ENCODE measurements at regions not wholly inside any gene's neighbourhood (a gene's known extent, or its start where the extent isn't known, plus 50 kb on each side); places are given as distances from the start of the nearest gene placed in this dataset.
A peak's percentile ranks its signal among the peaks of the same experiment; 100 is the strongest.

DNA sequence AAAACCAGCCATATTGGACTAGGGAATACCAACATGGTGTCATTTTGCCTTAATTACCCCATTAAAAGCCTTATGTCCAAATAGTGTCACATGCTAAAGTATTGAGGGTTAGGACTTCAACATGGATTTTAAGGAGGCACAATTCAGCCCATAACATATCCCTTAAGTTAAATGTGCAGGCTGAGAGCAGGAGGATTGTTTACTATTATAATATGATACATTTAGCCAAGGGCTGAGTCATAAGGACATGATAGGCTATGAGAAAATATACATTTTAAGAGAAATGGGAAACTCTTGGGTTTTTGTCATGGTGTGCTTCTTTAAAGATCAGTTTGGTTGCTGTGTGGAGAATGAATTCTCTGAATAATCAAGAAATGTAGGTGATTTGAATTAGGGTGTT, 136.8 kb downstream of the RDH14 start:
- no peak for DNase-seq

DNA sequence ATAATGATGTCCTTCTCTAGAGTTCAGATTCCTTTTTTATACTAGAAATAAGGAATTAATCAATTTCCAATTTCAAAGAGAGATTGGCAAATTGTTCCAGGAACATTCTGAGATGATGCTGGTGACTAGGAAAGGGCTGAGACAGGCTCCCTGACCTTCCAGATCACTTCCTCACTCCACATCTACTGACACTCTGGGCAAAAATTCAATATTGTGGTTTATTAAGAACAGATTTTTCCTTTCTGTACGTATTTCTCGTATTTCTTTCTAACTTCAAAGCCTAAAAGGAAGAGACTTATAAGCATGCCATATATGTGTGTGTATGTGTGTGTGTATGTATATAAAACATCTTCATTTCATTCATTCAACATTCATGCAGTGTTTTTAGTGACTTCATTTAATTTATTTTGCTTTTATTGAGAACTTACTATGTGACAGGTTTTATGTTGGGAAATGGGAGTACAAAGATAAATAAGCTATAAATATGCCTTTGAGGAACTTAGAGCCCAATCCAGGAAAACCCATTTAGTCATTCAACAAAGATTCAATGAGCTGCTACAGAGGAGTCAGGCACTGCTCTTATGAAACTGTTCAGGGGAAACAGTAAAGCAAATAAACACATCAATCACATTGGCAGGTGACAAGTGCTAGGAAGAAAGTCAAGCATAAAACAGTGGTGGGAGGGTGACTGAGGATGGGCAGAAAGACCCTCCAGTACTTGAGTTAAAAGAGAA, 137.9 kb downstream of the RDH14 start:
- peak; percentile 41 for DNase-seq

DNA sequence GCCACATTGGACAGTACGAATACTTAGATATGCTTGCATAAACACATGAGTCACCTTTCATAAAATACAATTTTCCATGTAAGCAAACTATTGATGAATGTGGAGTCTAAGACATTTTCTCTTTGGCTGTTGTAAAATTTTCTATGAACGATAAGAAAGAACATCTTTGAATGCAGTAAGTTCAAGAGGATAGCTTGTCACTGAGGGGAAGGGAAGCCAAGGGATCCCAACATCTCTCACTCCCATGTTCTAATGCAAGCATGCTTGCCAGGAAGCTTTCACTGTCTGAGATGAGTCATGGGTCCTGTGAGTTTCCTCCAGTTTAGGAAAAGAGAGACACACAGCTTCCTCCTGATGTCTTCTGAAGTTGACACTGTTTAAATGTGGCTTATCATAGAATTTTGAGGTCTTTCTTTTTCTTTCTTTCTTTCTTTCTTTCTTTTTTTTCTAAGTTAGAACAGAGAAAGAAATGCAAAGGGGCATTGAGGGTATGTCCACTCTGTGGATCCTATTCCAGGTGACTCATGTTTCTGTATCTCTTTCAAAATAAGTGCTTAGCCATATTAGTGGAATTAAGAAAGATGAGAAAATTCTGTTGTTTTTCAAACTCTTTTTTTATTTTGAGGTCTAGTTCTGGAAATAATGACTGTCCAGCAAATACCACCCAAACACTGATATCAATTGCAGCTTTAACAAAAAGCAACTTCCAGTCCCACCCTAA, 146.6 kb downstream of the RDH14 start:
- DNase-seq, result peak; percentile 77

DNA sequence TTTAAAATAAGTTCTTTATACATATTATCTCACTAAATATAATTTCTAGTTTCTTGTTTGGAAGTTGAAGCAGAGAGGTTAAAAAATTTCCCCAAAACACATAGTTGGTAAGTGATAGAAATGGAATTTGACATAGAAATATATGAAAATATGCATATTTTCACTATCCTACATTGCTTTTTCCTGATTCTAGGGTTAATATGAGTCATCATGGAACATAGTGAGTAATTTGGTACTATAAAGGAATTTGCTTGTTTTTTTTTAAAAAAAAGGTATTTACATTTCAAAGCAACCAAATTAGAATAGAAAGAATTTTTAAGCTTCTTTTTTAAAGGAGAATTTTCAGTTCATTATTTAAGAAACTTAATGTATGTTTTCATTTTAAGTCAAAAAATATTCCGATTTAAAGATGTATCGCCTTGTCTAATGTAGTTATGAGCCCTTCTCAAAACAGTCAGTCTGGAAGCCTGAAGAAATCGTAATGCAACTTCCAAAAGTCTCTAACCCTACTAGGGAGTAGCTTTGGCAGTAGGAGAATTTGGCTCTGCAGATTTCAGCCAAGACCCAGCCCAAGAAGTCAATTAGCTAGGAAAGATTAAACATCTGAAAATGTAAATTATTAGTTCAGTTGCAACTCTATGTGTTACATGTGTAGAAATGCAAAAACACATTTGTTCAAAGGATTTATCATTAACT, 147.3 kb downstream of the RDH14 start:
- peak; percentile 77 for DNase-seq

DNA sequence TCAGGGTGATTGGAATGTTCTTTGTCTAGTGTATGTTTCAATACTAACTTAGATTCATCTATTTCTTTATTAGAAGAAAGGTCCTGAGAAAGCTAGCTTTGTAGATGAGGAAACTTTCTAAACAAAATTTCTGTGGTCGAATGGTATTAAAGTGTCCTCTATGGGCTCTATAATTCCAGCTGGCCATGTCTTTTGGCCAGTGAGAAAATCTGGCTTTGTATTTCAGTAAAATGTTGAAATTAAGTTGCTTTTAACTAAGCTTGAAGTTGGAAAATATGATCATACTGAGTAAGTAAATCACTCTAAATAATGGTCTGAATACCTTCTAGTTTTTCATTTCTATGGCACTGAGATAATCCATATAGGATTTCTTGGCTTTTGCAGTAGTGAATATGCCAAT, 148.8 kb downstream of the RDH14 start:
- DNase-seq, result no peak

DNA sequence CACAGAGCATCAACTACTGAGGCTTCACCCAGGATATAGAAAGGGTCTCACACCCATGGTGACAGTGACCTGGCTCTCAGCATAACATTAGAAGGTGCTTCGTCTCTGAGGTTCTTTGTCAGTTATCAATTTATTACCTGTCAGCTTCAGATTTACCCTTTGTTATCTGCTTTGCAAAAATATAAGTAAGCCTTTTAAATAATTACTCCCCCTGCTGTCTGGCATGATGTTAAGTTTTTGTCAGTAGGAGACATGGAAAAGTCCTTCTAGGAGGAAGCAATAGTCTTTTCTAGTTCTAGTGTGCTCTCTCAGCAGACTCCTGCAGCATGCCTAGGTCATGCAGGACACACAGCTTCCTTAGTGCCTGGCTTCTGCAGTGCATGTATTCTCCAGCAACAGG, 149.9 kb downstream of the RDH14 start:
- DNase-seq, result no peak

DNA sequence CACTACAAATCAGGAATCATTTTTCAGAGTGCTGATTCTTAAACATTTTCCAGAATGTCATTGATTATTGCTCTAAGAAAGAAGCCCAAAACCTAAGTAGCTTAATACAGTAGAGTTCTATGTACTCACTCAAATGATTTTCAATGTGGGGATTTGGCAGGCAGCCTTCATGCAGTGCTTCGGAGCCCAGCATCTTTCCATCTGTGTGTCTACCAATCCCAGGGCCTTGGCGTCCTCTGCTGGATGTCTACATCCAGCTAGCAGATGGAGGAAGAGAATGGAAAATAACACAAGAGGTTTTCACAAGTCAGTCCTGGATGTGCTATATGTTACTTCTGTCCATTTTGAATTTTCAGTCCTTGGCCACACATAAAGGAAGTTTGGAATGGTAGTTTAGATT, 151.8 kb downstream of the RDH14 start:
- DNase-seq, result peak; percentile 41

DNA sequence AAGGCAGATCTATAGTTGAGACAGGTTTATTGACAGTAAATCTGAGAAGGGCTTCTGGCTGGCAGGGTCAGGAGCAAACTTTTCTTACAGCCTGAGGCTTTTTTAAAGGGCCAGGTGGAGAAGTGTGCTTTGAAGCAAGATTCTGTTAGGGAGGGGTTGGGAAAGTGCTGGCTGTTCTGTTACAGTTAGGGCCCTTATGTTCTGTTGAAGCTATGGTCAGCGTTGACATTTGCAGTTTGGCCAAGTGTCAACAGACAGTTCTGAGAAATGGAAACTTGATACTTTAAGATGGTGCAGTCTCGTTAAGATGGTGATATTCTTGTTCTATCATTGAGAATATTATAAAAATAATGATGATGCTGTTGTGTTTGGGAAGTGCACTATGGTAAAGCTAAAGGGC, 154.2 kb downstream of the RDH14 start:
- DNase-seq, result no peak

DNA sequence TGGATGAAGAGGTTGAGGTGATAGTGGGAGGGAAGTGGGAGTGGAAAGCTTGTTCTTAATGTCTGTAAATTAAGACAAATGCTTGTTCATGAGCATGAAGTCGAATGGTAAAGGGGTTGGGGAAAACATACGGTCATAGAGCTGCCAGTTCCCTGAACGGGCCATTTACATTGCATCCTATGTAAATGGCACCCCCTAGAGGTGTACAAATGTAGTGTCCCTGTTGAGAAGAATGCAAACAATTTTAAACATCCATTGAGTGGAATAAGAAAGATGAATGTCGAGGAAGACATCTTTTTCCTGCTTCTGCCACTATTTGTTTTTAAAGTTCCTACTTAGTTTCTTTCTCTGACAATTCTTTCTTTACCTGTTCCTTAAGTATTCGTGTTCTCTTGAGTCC, 155.7 kb downstream of the RDH14 start:
- DNase-seq, result peak; percentile 71

DNA sequence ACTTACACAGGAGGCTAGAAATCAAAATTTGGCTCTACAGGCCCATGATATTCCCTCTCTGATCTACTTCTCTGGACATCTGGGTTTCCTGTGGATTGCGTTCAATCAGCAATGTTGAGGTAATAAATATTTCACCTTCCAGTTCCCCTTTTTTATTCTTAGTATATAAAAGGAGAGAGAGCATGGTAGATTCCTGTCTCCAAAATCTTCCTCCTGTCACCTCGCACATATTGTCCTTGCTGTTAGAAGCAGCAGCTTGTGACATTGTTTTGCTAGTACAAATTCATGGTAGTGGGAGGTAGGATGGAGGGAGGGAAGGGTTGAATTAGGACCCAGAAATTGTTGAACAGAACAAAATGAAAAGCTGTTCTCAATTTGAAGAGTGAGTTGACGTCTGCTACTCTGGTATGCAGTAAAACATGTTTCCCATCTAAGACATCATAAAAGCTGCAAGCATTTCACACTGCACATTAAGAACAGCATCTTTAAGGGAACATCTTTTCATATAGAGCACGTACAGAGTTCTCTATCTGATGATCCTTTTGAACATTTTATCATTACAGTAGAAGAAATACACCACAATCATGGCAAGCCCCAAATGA, 156.4 kb downstream of the RDH14 start:
- peak; percentile 92 for DNase-seq

DNA sequence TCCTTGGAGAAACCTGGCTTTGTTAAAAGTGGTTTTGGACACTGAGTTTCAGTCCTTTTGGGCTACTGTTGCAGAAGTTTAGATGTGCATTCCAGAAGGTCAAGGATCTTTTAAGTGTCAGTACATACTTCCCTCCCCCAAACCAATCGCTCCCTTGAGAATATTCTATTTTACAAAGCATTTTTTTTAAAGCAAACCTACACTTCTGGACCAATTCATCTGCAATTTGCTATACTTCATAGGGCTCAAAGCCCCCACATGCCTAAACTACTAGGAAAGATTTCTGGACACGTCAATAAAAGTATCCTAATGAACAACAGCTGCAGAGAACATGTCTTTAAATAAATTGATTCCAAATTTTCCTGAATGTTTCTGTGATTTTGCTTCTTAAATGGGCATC, 157.6 kb downstream of the RDH14 start:
- peak; percentile 70 for DNase-seq

DNA sequence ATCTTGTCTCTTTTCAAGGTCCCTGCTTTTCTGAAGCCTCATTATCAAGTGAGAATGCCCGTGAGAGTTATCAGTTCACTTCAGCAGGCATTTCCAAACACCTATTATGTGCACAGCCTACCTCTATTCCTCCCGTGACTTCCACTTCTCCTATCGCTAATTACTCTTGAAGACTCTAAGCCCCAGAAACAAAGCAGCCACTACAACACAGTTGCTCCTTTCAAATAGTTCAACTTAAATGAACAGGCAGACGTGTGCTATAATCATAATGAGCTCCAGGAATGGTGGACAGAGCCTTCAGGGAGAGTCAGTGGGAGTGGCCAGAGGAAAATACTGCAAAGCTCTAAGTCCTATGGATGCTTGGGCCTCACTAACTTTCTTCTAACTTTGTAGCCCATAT, 159.0 kb downstream of the RDH14 start:
- no peak for DNase-seq

DNA sequence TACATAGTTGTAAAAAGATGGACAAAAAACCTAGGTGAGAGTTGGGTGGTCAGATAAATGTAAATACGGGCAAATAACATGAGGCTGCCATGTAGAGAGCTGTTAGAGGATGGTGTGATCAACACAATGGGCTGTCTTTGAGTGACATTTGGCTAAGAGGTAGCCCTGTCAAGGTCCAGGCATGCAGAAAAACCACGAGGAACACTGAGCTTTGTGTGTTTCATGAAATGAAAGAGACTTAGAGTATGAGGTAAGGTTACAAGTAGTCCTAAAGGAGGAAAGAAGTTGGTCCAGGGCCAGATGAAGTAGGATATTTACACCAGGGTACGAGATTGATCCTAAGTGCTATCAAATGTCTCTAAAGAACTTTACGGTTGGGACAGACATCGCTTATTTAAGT, 160.9 kb downstream of the RDH14 start:
- DNase-seq, result no peak

DNA sequence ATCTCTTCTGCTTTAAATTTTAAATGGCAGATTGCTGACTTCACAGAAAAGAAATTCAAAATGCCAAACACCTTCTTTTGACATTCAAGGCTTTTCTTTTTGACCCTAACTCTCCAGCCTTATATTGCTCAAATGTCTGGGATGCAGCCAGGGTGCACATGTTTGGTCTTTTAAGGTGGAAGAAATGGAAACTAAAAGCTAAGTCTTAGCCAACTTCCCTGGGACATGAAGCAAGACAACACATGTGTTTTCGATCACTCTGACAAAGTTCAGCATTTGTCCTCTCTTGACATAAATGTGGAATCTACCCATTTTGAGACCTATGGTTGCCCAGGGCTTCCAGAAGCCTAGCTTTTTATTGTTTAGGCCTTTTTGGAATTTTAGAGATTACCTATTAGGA, 161.6 kb downstream of the RDH14 start:
- DNase-seq, result peak; percentile 36

DNA sequence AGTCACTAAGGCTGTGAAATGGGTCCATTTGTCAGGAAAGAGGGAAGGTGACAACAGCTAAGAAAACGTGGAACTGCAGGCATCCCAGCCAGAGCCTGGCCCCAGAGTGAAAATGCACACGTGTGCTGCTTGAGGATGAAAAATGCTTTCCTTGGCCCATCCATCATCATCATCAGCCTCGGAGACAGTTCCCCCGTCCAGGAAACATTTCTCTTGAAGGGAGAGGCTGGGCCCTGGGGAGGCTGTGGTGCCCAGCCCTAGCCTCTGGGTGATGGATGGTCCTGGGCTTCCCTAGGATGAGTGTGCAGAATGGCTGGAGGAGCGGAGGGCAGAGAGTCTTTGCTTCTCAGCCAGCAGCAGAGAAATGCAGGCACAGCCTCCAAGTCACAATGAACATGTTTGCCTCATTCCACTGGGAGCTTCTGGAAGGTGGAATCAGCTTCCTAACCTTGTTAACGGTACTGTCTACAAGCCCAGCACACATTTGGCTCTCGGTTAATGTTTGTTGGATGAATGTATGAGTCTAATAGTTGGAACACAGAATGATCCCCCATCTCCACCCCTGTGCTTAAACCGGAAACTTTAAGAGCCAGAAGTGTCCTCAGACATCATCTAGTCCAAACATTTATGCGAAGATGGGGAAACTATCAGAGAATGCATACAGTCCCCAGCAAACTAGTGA, 164.0 kb downstream of the RDH14 start:
- DNase-seq, result peak; percentile 82

DNA sequence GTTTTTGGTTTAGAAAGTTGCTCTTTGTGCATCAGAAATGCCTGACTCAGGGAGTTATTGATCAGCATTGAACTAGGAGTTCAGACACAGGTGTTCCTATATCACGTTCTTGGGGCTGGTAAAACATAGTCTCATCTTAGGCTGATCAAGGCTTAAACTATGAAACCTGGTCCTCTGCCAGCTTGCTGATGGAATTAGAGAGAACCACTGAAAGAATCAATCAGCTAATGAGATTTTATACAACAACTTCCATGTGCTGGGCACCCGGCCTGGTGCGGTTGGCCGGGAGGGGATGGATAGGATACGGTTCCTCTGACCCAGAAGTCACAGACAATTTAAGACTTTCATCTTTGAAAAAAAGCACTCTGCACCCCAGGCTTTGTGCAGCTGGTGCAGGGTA, 164.9 kb downstream of the RDH14 start:
- no peak for DNase-seq

DNA sequence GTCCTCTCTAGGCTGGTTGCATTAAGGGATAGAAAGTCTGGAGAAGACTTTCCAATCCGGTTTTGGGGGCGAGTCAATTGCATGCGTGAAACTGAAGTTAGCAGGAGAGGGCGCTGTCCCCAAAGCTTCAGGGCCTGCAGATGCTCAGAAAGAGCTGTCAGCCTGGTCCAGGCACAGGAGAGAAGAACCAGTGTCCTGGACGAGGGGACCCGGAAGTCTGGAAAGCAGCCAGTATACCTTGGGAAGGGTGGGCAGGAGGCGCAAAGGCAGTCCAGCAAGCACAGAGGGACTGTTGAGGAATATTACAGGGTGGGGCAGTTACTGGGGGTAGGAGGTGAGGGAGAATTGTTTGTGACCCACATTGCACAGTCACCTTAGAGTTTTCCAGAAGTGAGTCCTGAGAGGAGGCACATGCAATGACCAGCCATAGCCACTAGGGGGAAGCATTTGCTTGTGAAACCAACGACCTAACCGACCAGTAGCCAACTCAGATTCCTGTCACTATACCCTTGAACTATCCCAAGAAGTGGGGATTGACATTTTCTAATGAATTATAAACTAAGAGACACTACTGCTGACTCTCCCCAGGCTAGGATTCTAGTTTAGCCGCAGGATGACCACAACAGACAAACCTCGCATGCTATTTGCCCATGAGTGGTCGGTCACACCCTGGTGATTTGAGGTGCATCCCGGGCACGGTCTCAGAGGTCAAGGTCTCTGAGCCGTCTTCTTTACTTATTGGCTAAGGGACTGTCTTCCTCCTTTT, 172.8 kb downstream of the RDH14 start:
- DNase-seq, result peak; percentile 88

DNA sequence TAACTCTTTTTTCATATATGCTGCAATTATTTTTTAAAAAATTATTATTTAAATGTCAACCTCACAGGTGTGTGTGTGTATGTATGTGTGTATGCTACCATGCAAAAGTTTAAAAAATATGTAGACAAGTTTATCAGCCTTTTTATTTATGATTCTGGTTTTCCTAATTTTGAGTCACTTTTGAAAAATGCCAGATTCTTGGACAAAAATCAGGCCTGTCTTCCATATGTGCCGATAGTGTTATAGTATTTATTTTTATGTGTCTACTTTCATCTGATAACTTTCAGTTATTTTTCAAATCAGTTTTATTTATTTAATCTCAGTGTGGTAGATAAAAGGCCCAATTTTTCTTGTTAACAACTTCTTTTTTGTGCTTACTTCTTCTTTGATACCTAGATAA, 176.2 kb downstream of the RDH14 start:
- no peak for DNase-seq

DNA sequence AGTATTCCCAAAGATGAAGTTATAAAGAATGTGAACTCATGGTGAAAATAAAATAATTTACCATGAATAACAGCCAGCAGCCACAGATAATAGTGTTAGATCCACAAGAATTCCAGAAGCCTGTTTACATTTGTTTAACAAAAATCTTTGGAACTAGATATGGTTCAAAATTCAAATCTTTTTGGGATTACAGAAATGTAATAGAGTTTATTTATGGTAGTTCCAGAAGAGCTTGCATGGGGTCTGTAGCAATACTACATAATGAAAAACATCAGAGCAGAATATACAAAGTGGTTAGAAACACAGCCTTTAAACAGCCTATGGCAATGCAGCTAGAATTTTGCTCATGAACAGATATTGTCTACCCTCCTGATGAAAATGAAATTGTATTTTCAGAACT, 179.1 kb downstream of the RDH14 start:
- peak; percentile 51 for DNase-seq

DNA sequence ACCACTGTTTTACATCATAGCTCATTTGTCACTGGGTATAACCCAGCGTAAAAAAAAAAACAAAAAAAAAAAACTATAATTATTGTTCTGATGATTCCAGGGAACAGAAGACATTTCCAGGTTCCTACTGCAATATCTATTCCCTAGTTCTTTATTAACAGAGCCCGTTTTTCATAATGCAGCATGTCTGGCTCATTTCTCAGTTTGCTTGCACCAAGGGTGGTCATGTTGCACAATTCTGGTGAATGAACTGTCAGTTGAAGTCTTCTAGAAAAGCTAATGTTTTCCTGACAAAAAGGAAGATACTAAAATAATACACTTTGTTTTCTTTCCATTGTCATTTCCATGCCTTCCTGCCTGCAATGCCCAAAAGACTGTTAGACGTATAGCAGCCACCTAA, 180.1 kb downstream of the RDH14 start:
- DNase-seq, result peak; percentile 21

DNA sequence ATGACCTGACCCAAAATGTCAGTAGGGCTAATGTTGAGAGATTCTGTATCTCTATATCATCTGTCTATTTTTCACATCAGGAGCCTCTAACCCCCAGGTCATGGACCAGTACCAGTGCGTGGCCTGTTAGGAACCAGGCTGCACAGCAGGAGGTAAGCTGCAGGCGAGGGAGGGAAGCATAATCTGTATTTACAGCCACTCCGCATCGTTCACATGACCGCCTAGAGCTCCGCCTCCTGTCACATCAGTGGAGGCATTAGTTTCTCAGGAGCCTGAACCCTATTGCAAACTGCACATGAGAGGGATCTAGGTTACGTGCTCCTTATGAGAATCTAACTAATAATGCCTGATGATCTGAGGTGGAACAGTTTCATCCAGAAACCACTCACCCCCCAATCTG, 180.6 kb downstream of the RDH14 start:
- no peak for DNase-seq
